GM12873 (cell line): ENCODE measurements at regions not wholly inside any gene's neighbourhood (a gene's known extent, or its start where the extent isn't known, plus 50 kb on each side); places are given as distances from the start of the nearest gene placed in this dataset.

Source experiments
- TF ChIP-seq, protein P1 (sequence below): IDR thresholded peaks from 2 replicates; pipeline ENCODE4 v1.5.1; 2012; ENCODE audit warnings: low read depth, mild to moderate bottlenecking, moderate library complexity, low read length, control low read depth; ENCODE audit not compliant: insufficient read depth; ENCODE audit errors: missing control alignments

- TF ChIP-seq, protein P1, sequence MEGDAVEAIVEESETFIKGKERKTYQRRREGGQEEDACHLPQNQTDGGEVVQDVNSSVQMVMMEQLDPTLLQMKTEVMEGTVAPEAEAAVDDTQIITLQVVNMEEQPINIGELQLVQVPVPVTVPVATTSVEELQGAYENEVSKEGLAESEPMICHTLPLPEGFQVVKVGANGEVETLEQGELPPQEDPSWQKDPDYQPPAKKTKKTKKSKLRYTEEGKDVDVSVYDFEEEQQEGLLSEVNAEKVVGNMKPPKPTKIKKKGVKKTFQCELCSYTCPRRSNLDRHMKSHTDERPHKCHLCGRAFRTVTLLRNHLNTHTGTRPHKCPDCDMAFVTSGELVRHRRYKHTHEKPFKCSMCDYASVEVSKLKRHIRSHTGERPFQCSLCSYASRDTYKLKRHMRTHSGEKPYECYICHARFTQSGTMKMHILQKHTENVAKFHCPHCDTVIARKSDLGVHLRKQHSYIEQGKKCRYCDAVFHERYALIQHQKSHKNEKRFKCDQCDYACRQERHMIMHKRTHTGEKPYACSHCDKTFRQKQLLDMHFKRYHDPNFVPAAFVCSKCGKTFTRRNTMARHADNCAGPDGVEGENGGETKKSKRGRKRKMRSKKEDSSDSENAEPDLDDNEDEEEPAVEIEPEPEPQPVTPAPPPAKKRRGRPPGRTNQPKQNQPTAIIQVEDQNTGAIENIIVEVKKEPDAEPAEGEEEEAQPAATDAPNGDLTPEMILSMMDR, result no peak
These were observed 157.7 kb upstream of the CDH11 start for GRCh38 chr16:65279576-65279975.

DNA sequence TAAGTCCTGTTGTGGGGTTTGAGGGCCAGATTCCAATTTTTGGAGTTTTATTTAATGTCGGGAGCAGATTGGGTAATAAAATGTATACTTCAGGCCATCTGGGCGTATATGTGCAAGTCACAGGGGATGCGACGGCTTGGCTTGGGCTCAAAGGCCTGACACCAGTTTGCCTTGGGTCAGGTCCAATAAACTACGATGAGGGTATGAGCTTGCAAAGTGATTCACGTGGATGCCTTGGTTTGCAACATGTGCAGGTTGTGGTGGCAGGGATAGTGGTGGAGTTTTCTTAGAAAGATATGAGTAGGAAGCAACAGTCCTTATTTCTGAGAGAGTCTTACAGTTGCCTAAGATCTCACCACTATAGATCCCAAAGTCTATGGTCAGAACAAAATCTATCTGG lies 157.0 kb upstream of the CDH11 start:
- TF ChIP-seq, protein P1, result no peak

- TF ChIP-seq, protein P1, result no peak
These were observed 152.7 kb upstream of the CDH11 start for GRCh38 chr16:65274566-65274965.

DNA sequence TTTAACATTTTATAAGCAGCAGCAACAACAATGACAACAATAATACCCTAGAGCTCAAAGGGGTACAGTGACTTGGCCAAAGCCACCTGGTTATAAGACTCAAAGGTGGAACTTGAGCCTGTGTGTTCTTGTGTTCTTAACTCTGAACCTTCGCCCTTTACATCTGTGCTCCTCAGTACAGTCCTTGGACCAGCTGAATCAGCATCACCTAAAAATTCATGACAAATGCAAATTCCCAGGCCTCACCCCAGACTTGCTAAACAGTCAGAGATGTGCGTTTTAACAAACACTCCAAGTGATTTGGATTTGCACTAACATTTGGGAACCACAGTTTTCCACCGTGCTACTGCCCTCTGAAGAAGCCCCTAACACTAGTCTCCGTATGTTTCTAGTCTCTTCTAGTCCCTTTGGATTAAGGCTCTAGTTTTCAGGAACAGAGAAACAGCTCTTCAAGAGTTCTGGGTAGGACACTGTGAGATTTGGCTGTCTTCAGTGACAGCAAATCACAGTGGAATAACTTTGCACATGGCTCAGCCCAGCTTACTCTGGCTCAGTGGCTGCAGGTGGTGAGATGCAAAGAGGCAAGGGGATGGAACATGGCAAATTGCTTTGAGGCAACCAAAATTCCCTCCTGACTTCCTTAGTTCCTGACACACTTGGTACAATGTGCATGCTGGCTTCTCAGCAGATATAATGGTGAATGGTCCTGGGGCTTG lies 151.0 kb upstream of the CDH11 start:
- TF ChIP-seq, protein P1, result no peak

DNA sequence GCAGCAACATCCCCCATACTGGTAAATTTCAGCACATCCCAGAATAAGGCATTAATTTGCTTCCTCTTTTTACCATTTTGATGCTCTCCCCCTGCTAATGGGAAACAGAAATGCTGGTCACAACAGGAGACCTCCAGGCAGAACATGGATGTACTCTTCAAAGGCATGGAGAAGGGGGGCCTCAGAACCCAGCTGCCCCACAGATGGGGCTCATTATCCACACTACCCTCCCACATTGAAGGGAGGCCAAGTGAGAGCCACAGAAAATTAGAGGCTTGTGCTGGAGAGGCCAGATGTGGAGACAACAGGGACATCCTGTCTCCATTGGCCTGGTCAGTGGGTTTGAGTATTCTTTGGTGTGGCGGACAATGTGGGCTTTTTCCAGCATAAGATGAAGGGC lies 150.1 kb upstream of the CDH11 start:
- TF ChIP-seq, protein P1, result no peak

- TF ChIP-seq, protein P1, result no peak
These were observed 146.5 kb upstream of the CDH11 start for GRCh38 chr16:65268331-65268730.

- TF ChIP-seq, protein P1, result no peak
These were observed 142.0 kb upstream of the CDH11 start for GRCh38 chr16:65263896-65264295.

- TF ChIP-seq, protein P1, result no peak
These were observed 138.9 kb upstream of the CDH11 start for GRCh38 chr16:65260746-65261145.
